ENCODE measurements at regions not wholly inside any gene's neighbourhood (a gene's known extent, or its start where the extent isn't known, plus 50 kb on each side); places are given as distances from the start of the nearest gene placed in this dataset.

- no peak for TF ChIP-seq CTCF (conservative IDR thresholded peaks at IDR 0.05)
- no peak overlapping the region for H3K27ac ChIP-seq
These were observed 793.9 kb downstream of the SUCLG1 start for GRCh38 chr2:83665154-83665553.

GRCh38 chr2:83661711-83662110, 797.4 kb downstream of the SUCLG1 start:
- no peak overlapping the region for H3K27ac ChIP-seq
- no peak for TF ChIP-seq CTCF (conservative IDR thresholded peaks at IDR 0.05)

GRCh38 chr2:83654091-83654611, 804.9 kb downstream of the SUCLG1 start:
- no peak overlapping the region for H3K27ac ChIP-seq
- no peak for TF ChIP-seq CTCF (conservative IDR thresholded peaks at IDR 0.05)

GRCh38 chr2:83650898-83651297, 808.2 kb downstream of the SUCLG1 start:
- no peak for TF ChIP-seq CTCF (conservative IDR thresholded peaks at IDR 0.05)
- H3K27ac ChIP-seq, result no peak overlapping the region

- no peak for TF ChIP-seq CTCF (conservative IDR thresholded peaks at IDR 0.05)
- no peak overlapping the region for H3K27ac ChIP-seq
These were observed 808.9 kb downstream of the SUCLG1 start for GRCh38 chr2:83650161-83650560.

- H3K27ac ChIP-seq, result no peak overlapping the region
- no peak for TF ChIP-seq CTCF (conservative IDR thresholded peaks at IDR 0.05)
These were observed 818.6 kb downstream of the SUCLG1 start for GRCh38 chr2:83640506-83640905.

- H3K27ac ChIP-seq, result no peak overlapping the region
These were observed 825.7 kb downstream of the SUCLG1 start for GRCh38 chr2:83633423-83633822.

More at GRCh38 chr2:83633423-83633822, 825.7 kb downstream of the SUCLG1 start:
- no peak for TF ChIP-seq CTCF (conservative IDR thresholded peaks at IDR 0.05)

All from VCaP (cell line).